ENCODE measurements at regions not wholly inside any gene's neighbourhood (a gene's known extent, or its start where the extent isn't known, plus 50 kb on each side); places are given as distances from the start of the nearest gene placed in this dataset.
A peak's percentile ranks its signal among the peaks of the same experiment; 100 is the strongest.

DNA sequence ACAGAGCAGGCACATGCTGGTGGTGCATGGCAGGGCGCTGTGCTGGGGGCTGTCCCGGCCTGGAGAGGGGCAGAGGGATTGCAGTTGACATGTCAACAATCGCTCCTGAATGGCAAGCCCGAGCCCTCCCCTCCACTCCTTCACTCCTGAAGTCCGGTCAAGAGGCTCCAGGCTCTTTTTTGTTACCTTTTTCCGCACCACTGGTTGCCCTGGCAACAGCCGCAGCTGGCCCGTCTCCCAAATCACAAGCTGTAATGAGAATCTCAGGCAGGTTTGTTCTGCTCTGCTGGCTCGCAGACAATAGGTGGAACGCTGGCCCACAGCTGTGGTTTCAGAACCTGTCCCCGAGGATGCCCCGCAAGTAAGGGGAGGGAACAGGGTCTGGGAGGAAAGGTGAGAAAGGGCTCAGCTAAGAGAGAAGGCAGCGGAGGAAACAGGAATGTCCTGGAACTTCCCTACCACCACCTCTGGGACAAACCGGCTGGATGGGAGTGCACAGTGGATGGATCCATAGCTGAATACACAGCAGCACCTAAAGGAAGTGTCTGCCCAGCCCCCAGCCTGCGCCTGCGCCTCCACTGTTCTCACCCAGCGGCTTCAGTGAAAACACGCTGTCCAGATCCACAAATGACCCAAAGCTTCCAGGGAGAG, 58.9 kb downstream of the CALML3 start:
- Histone ChIP-seq H3K27me3 (no peaks in the 10 kb centered on the region), H3K4me3 (no peak overlapping the region), H3K4me1 (peaks cover 14 to 27% (median 16%) of the 10 kb centered on the region in 4 donors), H3K27ac (peak overlapping the region in 2 of 4 donors; percentile 1 to 40), H3K9me3 (no peaks in the 10 kb centered on the region), H3K36me3 (no peaks in the 10 kb centered on the region)
- 34 to 45% methylated on average over 4 to 18 of the region's 18 CpGs for WGBS, 2 donors (ENCODE audit: low coverage in 1 of 2)
- intact Hi-C loops (cut with DNase I; ENCODE audit: low total_unique reads) = no loop called here
- in situ Hi-C loops (cut with MboI; ENCODE audit: low pct_ligation_motif_present in 1 of 4, low pct_unique_long_range_greater_than_20kb in 1 of 4, low sequenced_read_pairs in 3 of 4) = no loop called here
- TF ChIP-seq POLR2A (IDR thresholded peaks at IDR 0.05) (no peak), EP300 (IDR thresholded peaks at IDR 0.05; ENCODE audit: low read depth) (no peak), POLR2AphosphoS5 (IDR thresholded peaks at IDR 0.05) (no peak)
- TF ChIP-seq, protein P1, sequence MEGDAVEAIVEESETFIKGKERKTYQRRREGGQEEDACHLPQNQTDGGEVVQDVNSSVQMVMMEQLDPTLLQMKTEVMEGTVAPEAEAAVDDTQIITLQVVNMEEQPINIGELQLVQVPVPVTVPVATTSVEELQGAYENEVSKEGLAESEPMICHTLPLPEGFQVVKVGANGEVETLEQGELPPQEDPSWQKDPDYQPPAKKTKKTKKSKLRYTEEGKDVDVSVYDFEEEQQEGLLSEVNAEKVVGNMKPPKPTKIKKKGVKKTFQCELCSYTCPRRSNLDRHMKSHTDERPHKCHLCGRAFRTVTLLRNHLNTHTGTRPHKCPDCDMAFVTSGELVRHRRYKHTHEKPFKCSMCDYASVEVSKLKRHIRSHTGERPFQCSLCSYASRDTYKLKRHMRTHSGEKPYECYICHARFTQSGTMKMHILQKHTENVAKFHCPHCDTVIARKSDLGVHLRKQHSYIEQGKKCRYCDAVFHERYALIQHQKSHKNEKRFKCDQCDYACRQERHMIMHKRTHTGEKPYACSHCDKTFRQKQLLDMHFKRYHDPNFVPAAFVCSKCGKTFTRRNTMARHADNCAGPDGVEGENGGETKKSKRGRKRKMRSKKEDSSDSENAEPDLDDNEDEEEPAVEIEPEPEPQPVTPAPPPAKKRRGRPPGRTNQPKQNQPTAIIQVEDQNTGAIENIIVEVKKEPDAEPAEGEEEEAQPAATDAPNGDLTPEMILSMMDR (IDR thresholded peaks at IDR 0.05) = no peak
- peak; percentile 79 for DNase-seq

DNA sequence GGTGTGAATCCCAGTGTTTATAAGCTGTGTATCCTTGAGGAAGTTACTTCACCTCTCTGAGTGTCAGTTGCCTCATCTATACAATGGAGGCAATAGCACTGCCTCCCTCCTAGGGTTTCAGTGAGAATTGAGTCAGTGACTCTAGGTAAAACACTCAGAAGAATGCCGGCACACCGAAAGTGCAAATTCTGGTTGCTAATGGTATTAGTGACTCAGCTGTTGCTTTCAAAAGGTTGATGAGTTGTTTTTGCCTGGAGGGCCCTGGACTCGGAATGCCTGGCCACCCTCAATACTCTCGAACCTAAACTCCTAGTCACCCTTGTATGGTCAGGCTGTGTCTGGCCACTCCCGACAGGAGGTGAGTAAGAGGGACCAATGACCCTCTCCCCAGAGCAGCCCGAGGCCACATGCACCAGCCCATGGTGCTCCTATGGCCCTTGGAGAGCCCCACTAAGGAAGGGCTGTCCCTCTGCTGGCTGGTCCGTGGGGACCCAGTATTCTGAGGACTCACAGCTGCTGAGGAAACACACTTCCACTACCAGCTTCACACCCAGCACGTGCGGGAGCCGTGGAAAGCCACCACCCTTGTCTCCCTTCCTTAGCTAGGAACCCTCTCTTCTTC, 60.2 kb downstream of the CALML3 start:
- whole genome bisulfite sequencing, 2 donors (ENCODE audit: low coverage in 1 of 2) = 76% methylated on average over 10 of the region's 10 CpGs; no CpG with 5 or more reads in 1 of the 2 donors
- peak overlapping the region in 1 of 4 donors; percentile 5 for H3K27ac ChIP-seq
- H3K27me3 ChIP-seq = no peaks in the 10 kb centered on the region
- no peaks in the 10 kb centered on the region for H3K9me3 ChIP-seq
- intact Hi-C loops (cut with DNase I; ENCODE audit: low total_unique reads) (no loop called here), in situ Hi-C loops (cut with MboI; ENCODE audit: low pct_ligation_motif_present in 1 of 4, low pct_unique_long_range_greater_than_20kb in 1 of 4, low sequenced_read_pairs in 3 of 4) (no loop called here)
- TF ChIP-seq POLR2AphosphoS5 (IDR thresholded peaks at IDR 0.05) (no peak), POLR2A (IDR thresholded peaks at IDR 0.05) (no peak), EP300 (IDR thresholded peaks at IDR 0.05; ENCODE audit: low read depth) (no peak)
- TF ChIP-seq, protein P1 (IDR thresholded peaks at IDR 0.05) = no peak
- H3K36me3 ChIP-seq = no peaks in the 10 kb centered on the region
- no peak for DNase-seq
- H3K4me3 ChIP-seq = no peak overlapping the region
- H3K4me1 ChIP-seq = peaks cover 14 to 23% (median 16%) of the 10 kb centered on the region in 4 donors

DNA sequence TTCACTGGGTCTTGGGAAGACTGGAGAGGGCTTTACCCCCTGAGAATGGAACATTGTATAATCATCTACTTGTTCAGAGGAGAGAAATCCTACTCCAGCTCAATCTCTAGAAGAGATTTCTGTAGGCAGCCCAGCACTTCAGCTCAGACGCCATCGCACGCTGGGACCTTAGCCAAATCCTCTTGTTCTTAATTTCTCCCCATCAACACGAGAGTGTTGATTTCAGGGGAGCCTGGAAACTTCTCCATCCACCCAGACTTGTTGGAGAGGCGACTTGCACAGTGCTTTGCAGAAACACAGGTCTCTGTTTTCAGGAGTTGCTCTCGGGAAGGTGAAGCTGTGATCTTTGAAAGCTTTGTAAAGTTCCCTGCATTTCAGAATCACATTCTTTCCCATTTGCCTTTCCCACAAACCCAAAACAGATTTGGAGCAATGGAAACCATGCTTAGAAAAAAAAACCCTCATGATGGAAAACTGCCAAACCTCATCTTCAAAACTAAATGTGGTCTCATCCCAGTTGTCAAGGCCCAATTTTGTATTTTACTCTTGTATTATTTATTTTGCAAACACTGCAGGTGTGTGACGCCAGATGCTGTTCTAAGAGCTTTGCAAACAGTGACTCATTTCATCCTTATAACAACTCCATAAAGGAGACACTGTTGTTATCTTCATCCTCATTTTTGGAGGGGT, 60.9 kb downstream of the CALML3 start:
- H3K9me3 ChIP-seq = no peaks in the 10 kb centered on the region

More for the DNA sequence above, 60.9 kb downstream of the CALML3 start:
- Histone ChIP-seq H3K27me3 (no peaks in the 10 kb centered on the region), H3K36me3 (no peaks in the 10 kb centered on the region), H3K27ac (peak overlapping the region in 1 of 4 donors; percentile 5), H3K4me3 (no peak overlapping the region), H3K4me1 (peaks cover 14 to 23% (median 16%) of the 10 kb centered on the region in 4 donors)
- TF ChIP-seq, protein P1 (IDR thresholded peaks at IDR 0.05) = no peak
- TF ChIP-seq EP300 (IDR thresholded peaks at IDR 0.05; ENCODE audit: low read depth) (no peak), POLR2A (IDR thresholded peaks at IDR 0.05) (no peak), POLR2AphosphoS5 (IDR thresholded peaks at IDR 0.05) (no peak)
- 70 to 74% methylated on average over 6 to 7 of the region's 7 CpGs for WGBS, 2 donors (ENCODE audit: low coverage in 1 of 2)
- no peak for DNase-seq
- in situ Hi-C loops (cut with MboI; ENCODE audit: low pct_ligation_motif_present in 1 of 4, low pct_unique_long_range_greater_than_20kb in 1 of 4, low sequenced_read_pairs in 3 of 4) = no loop called here
- intact Hi-C loops (cut with DNase I; ENCODE audit: low total_unique reads) = no loop called here
